HuH-7 (cell line): ENCODE measurements at regions not wholly inside any gene's neighbourhood (a gene's known extent, or its start where the extent isn't known, plus 50 kb on each side); places are given as distances from the start of the nearest gene placed in this dataset.
A peak's percentile ranks its signal among the peaks of the same experiment; 100 is the strongest.
"Not testable (repeated sequence)": the region's sequence is repeated elsewhere in the genome, so short reads cannot be mapped to it uniquely, and the experiment has no call there.

Experiments used
- DNase-seq: peaks from one replicate; pipeline ENCODE4 v3.0.0; 2011; ENCODE audit warnings: low spot score

GRCh38 chr1:55541296-55541695 is 326.1 kb upstream of the USP24 start:
- DNase-seq = no peak

GRCh38 chr1:55539652-55540512 is 324.7 kb upstream of the USP24 start:
- DNase-seq = no peak

- DNase-seq = no peak
Measured at GRCh38 chr1:55538428-55538827, 323.3 kb upstream of the USP24 start.

- DNase-seq = no peak
Measured at GRCh38 chr1:55536545-55536865, 321.3 kb upstream of the USP24 start.

GRCh38 chr1:55535724-55536544 is 320.8 kb upstream of the USP24 start:
- no peak for DNase-seq

- DNase-seq = peak; percentile 36
Measured at GRCh38 chr1:55534565-55535121, 319.5 kb upstream of the USP24 start.

- DNase-seq = no peak
Measured at GRCh38 chr1:55531644-55532043, 316.5 kb upstream of the USP24 start.

- peak; percentile 40 for DNase-seq
Measured at GRCh38 chr1:55530749-55531478, 315.8 kb upstream of the USP24 start.

GRCh38 chr1:55529017-55529416 is 313.9 kb upstream of the USP24 start:
- DNase-seq = no peak

- DNase-seq = no peak
Measured at GRCh38 chr1:55527831-55528230, 312.7 kb upstream of the USP24 start.

GRCh38 chr1:55526716-55527115 is 311.6 kb upstream of the USP24 start:
- no peak for DNase-seq

- no peak for DNase-seq
Measured at GRCh38 chr1:55524006-55524405, 308.8 kb upstream of the USP24 start.

- no peak for DNase-seq
Measured at GRCh38 chr1:55522982-55523381, 307.8 kb upstream of the USP24 start.

- no peak for DNase-seq
Measured at GRCh38 chr1:55522353-55522903, 307.3 kb upstream of the USP24 start.

GRCh38 chr1:55520861-55521260 is 305.7 kb upstream of the USP24 start:
- DNase-seq = no peak

- no peak for DNase-seq
Measured at GRCh38 chr1:55519937-55520683, 304.9 kb upstream of the USP24 start.

GRCh38 chr1:55519276-55519675 is 304.1 kb upstream of the USP24 start:
- no peak for DNase-seq

GRCh38 chr1:55517036-55517435 is 301.9 kb upstream of the USP24 start:
- DNase-seq = no peak

GRCh38 chr1:55514571-55514970 is 299.4 kb upstream of the USP24 start:
- not testable (repeated sequence) for DNase-seq

- DNase-seq = no peak
Measured at GRCh38 chr1:55512466-55512865, 297.3 kb upstream of the USP24 start.

GRCh38 chr1:55507578-55507931 is 292.4 kb upstream of the USP24 start:
- no peak for DNase-seq
